ENCODE measurements at regions not wholly inside any gene's neighbourhood (a gene's known extent, or its start where the extent isn't known, plus 50 kb on each side); places are given as distances from the start of the nearest gene placed in this dataset.

DNA sequence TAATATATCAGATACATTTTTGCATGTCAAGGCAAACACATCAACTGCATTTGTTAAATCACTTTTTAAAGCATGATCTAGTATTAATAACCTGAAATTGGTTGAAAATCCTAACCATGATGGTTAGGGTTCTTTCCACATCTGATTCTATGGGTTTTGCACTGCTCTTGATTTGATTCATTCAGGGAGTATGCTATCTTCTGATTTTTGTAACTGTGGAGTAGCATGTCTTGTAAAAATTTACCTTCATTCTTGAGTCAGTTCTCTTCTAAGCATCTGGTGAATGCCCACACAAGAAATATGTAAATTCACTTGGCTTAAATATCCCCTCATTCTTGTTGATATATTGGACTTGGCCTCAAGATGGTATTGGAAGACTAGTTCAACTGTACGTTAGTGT is 178.7 kb downstream of the KLF6 start:
- Histone ChIP-seq H3K79me2 (ENCODE audit: control insufficient read depth, insufficient read depth, low read length) (no peaks in the 10 kb centered on the region), H3K36me3 (ENCODE audit: control insufficient read depth, insufficient read depth, low read length) (no peaks in the 10 kb centered on the region), H3K4me1 (ENCODE audit: control insufficient read depth, extremely low read depth, insufficient read depth, low read length) (no peaks in the 10 kb centered on the region), H2AFZ (ENCODE audit: low read length) (no peak overlapping the region), H3K9me3 (ENCODE audit: control insufficient read depth, insufficient read depth, low read depth, low read length) (no peaks in the 10 kb centered on the region), H3K4me3 (replicated peaks in 1 of 4; ENCODE audit: control extremely low read depth in 1 of 4, insufficient read depth in 1 of 4, low read depth in 3 of 4, low read length in 4 of 4) (no peak overlapping the region), H3K27me3 (ENCODE audit: control insufficient read depth, insufficient read depth, low read length) (no peaks in the 10 kb centered on the region), H3K27ac (ENCODE audit: insufficient read depth, low read length) (no peak overlapping the region), H4K20me1 (ENCODE audit: control insufficient read depth, extremely low read depth, insufficient read depth, low read length) (no peaks in the 10 kb centered on the region), H3K4me2 (ENCODE audit: extremely low read depth, insufficient read depth, low read length) (no peak overlapping the region), H3K9ac (ENCODE audit: insufficient read depth, low read length) (no peak overlapping the region)
- DNase-seq (ENCODE audit: low read depth in 2 of 2) = no peak
- TF ChIP-seq, protein P1, sequence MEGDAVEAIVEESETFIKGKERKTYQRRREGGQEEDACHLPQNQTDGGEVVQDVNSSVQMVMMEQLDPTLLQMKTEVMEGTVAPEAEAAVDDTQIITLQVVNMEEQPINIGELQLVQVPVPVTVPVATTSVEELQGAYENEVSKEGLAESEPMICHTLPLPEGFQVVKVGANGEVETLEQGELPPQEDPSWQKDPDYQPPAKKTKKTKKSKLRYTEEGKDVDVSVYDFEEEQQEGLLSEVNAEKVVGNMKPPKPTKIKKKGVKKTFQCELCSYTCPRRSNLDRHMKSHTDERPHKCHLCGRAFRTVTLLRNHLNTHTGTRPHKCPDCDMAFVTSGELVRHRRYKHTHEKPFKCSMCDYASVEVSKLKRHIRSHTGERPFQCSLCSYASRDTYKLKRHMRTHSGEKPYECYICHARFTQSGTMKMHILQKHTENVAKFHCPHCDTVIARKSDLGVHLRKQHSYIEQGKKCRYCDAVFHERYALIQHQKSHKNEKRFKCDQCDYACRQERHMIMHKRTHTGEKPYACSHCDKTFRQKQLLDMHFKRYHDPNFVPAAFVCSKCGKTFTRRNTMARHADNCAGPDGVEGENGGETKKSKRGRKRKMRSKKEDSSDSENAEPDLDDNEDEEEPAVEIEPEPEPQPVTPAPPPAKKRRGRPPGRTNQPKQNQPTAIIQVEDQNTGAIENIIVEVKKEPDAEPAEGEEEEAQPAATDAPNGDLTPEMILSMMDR (conservative IDR thresholded peaks at IDR 0.05 in 1 of 2, IDR thresholded peaks at IDR 0.05 in 1 of 2; ENCODE audit: low read depth in 1 of 2, low read length in 2 of 2) = no peak
- TF ChIP-seq EZH2 (IDR thresholded peaks at IDR 0.05; ENCODE audit: low read length, missing control alignments) = no peak

DNA sequence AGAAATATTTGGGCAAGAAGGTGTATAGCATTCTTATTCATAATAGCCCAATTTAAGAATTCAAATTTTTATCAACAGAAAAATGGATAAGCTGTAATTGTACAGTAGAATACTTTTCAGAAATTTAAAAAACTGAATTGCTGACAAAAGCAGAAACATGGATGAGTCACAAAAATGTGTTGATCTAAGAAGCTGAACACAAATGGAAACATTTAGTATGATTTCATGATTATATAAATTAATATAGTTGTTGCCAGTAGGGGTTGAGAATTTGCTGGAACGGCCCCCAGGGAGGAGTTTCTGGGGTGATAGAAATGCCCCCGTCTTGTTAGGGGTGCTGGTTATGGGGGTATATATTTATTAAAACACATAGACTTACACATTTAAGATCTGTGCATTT is 179.1 kb downstream of the KLF6 start:
- Histone ChIP-seq H4K20me1 (ENCODE audit: control insufficient read depth, extremely low read depth, insufficient read depth, low read length) (no peaks in the 10 kb centered on the region), H3K79me2 (ENCODE audit: control insufficient read depth, insufficient read depth, low read length) (no peaks in the 10 kb centered on the region), H3K9me3 (ENCODE audit: control insufficient read depth, insufficient read depth, low read depth, low read length) (no peaks in the 10 kb centered on the region), H2AFZ (ENCODE audit: low read length) (no peak overlapping the region), H3K4me3 (replicated peaks in 1 of 4; ENCODE audit: control extremely low read depth in 1 of 4, insufficient read depth in 1 of 4, low read depth in 3 of 4, low read length in 4 of 4) (no peak overlapping the region), H3K4me2 (ENCODE audit: extremely low read depth, insufficient read depth, low read length) (no peak overlapping the region), H3K4me1 (ENCODE audit: control insufficient read depth, extremely low read depth, insufficient read depth, low read length) (no peaks in the 10 kb centered on the region), H3K27ac (ENCODE audit: insufficient read depth, low read length) (no peak overlapping the region), H3K9ac (ENCODE audit: insufficient read depth, low read length) (no peak overlapping the region), H3K27me3 (ENCODE audit: control insufficient read depth, insufficient read depth, low read length) (no peaks in the 10 kb centered on the region), H3K36me3 (ENCODE audit: control insufficient read depth, insufficient read depth, low read length) (no peaks in the 10 kb centered on the region)
- TF ChIP-seq, protein P1 (conservative IDR thresholded peaks at IDR 0.05 in 1 of 2, IDR thresholded peaks at IDR 0.05 in 1 of 2; ENCODE audit: low read depth in 1 of 2, low read length in 2 of 2) = no peak
- no peak for TF ChIP-seq EZH2 (IDR thresholded peaks at IDR 0.05; ENCODE audit: low read length, missing control alignments)
- peak in 1 of 2 donors; percentile 50 for DNase-seq (ENCODE audit: low read depth in 2 of 2)

DNA sequence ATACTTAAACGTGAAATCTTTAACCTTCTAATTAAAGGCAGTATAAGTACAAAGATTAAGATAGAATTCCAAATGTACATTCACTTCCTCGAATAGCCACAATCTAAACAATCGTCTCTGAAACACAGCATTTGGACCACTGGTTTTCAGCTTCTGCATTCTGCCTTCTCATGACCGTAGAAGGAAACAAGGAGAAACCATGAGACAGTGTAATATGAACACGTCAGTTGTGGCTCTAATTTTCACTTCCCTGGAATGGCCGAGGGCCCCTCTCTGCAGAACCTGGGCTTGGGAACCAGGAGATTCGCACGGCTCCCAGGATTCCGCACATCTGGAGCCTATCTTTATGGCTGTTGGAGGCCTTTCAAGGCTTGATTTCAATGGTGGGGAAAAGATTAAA is 189.3 kb downstream of the KLF6 start:
- DNase-seq (ENCODE audit: low read depth in 2 of 2) = no peak
- H3K79me2 ChIP-seq (ENCODE audit: control insufficient read depth, insufficient read depth, low read length) = no peaks in the 10 kb centered on the region
- no peaks in the 10 kb centered on the region for H3K9me3 ChIP-seq (ENCODE audit: control insufficient read depth, insufficient read depth, low read depth, low read length)
- H2AFZ ChIP-seq (ENCODE audit: low read length) = no peak overlapping the region
- H3K27ac ChIP-seq (ENCODE audit: insufficient read depth, low read length) = no peak overlapping the region
- no peaks in the 10 kb centered on the region for H4K20me1 ChIP-seq (ENCODE audit: control insufficient read depth, extremely low read depth, insufficient read depth, low read length)
- no peaks in the 10 kb centered on the region for H3K27me3 ChIP-seq (ENCODE audit: control insufficient read depth, insufficient read depth, low read length)
- TF ChIP-seq, protein P1 (conservative IDR thresholded peaks at IDR 0.05 in 1 of 2, IDR thresholded peaks at IDR 0.05 in 1 of 2; ENCODE audit: low read depth in 1 of 2, low read length in 2 of 2) = no peak
- TF ChIP-seq EZH2 (IDR thresholded peaks at IDR 0.05; ENCODE audit: low read length, missing control alignments) = no peak
- no peaks in the 10 kb centered on the region for H3K4me1 ChIP-seq (ENCODE audit: control insufficient read depth, extremely low read depth, insufficient read depth, low read length)
- no peak overlapping the region for H3K4me3 ChIP-seq (replicated peaks in 1 of 4; ENCODE audit: control extremely low read depth in 1 of 4, insufficient read depth in 1 of 4, low read depth in 3 of 4, low read length in 4 of 4)
- H3K4me2 ChIP-seq (ENCODE audit: extremely low read depth, insufficient read depth, low read length) = no peak overlapping the region
- no peaks in the 10 kb centered on the region for H3K36me3 ChIP-seq (ENCODE audit: control insufficient read depth, insufficient read depth, low read length)
- no peak overlapping the region for H3K9ac ChIP-seq (ENCODE audit: insufficient read depth, low read length)
